B cell (primary cell): ENCODE measurements at regions not wholly inside any gene's neighbourhood (a gene's known extent, or its start where the extent isn't known, plus 50 kb on each side); places are given as distances from the start of the nearest gene placed in this dataset.

Experiments
- ATAC-seq: fragments of 200-7000 bp; cut with Tn5 transposase; one replicate; pipeline ENCODE4 v1.10.0; 2021; ENCODE audit warnings: low read depth, mild to moderate bottlenecking, moderate number of reproducible peaks, moderate library complexity
- CTCF ChIA-PET: fragments of 350-600 bp; sonication (Branson Sonifier 250); formaldehyde crosslinking; loops from one replicate; lab custom pipeline; 2021; ENCODE audit warnings: antibody characterized with exemption, inconsistent platforms; lab: Charles Lee
- POLR2A ChIA-PET: fragments of 350-600 bp; sonication (Branson Sonifier 250); formaldehyde crosslinking; loops from one replicate; lab custom pipeline; 2021; ENCODE audit warnings: antibody characterized with exemption; lab: Charles Lee
- DNase-seq: peaks from one replicate; pipeline ENCODE4 v3.0.0; 2013
- H2AFZ ChIP-seq: 2 replicates; pipeline ENCODE4 v1.6.1; 2012; ENCODE audit warnings: mild to moderate bottlenecking, low read depth, low read length; ENCODE audit not compliant: insufficient read depth, poor library complexity, severe bottlenecking
- H3K27ac ChIP-seq, 2 donors: 1 replicate in 1 of 2; 2 replicates in 1 of 2; pipeline ENCODE4 v1.5.1; 2012 to 2013; ENCODE audit warnings: low read length in 2 of 2, mild to moderate bottlenecking in 2 of 2, moderate library complexity in 1 of 2
- H3K27me3 ChIP-seq, 4 experiments: fragments of 200-600 bp in 1 of 4; sonication (generic) in 1 of 4; replicated peaks in 1 of 4; 1 replicate in 2 of 4; 2 replicates in 2 of 4; pipeline versions ENCODE4 v1.6.1 to v1.7.0; 2013 to 2016; ENCODE audit warnings: low read length in 3 of 4, mild to moderate bottlenecking in 2 of 4, mixed read lengths in 1 of 4, moderate library complexity in 1 of 4; ENCODE audit not compliant: insufficient read depth in 4 of 4, control insufficient read depth in 3 of 4; ENCODE audit errors: control extremely low read depth in 1 of 4
- H3K36me3 ChIP-seq, 2 experiments: replicated peaks in 1 of 2; 1 replicate in 1 of 2; 2 replicates in 1 of 2; pipeline versions ENCODE4 v1.6.1 to v1.7.1; 2013; ENCODE audit warnings: low read length in 1 of 2; ENCODE audit not compliant: insufficient read depth in 2 of 2, control insufficient read depth in 1 of 2; ENCODE audit errors: control extremely low read depth in 1 of 2, extremely low read depth in 1 of 2
- H3K4me1 ChIP-seq, 2 donors: fragments of 200-600 bp in 1 of 2; sonication (generic) in 1 of 2; 1 replicate in 1 of 2; 2 replicates in 1 of 2; pipeline versions ENCODE4 v1.5.1 to v1.6.1; 2013 to 2017; ENCODE audit warnings: low read length in 2 of 2; ENCODE audit not compliant: control insufficient read depth in 2 of 2, insufficient read depth in 2 of 2
- H3K4me2 ChIP-seq: replicated peaks from 2 replicates; pipeline ENCODE3; 2012; ENCODE audit warnings: mild to moderate bottlenecking, low read depth, low read length; ENCODE audit not compliant: poor library complexity, severe bottlenecking
- H3K4me3 ChIP-seq, 5 experiments: fragments of 200-600 bp in 1 of 5; sonication (generic) in 1 of 5; 1 replicate in 3 of 5; 2 replicates in 2 of 5; pipeline versions ENCODE4 v1.5.1 to v1.7.0; 2011 to 2016; ENCODE audit warnings: low read length in 4 of 5, mild to moderate bottlenecking in 4 of 5, low read depth in 2 of 5, control low read depth in 1 of 5, moderate library complexity in 1 of 5; ENCODE audit not compliant: insufficient read depth in 1 of 5; ENCODE audit errors: control extremely low read depth in 1 of 5, extremely low read depth in 1 of 5
- H3K79me2 ChIP-seq: fragments of 200-600 bp; sonication (generic); one replicate; pipeline ENCODE4 v1.6.0; 2016; ENCODE audit warnings: low read length; ENCODE audit not compliant: control insufficient read depth, insufficient read depth
- H3K9ac ChIP-seq: fragments of 200-600 bp; sonication (generic); 2 replicates; pipeline ENCODE4 v1.6.1; 2017; ENCODE audit warnings: mild to moderate bottlenecking, low read length, moderate library complexity
- H3K9me3 ChIP-seq, 3 donors: one replicate each; pipeline versions ENCODE4 v1.6.1 to v1.7.1; 2013; ENCODE audit warnings: low read length in 2 of 3; ENCODE audit not compliant: control insufficient read depth in 2 of 3, insufficient read depth in 1 of 3; ENCODE audit errors: control extremely low read depth in 1 of 3
- H4K20me1 ChIP-seq: 2 replicates; pipeline ENCODE4 v1.6.0; 2012; ENCODE audit warnings: mild to moderate bottlenecking, low read length; ENCODE audit not compliant: insufficient read depth, control insufficient read depth, poor library complexity, severe bottlenecking
- H3K27ac Mint-ChIP-seq: one replicate; pipeline ENCODE4 v1.8.0; 2021; ENCODE audit warnings: mixed read lengths
- H3K27me3 Mint-ChIP-seq: one replicate; pipeline ENCODE4 v1.8.0; 2021; ENCODE audit warnings: mixed read lengths
- H3K4me1 Mint-ChIP-seq: one replicate; pipeline ENCODE4 v1.8.0; 2021; ENCODE audit warnings: mixed read lengths
- H3K4me3 Mint-ChIP-seq: one replicate; pipeline ENCODE4 v1.8.0; 2021; ENCODE audit warnings: mixed read lengths
- H3K9me3 Mint-ChIP-seq: one replicate; pipeline ENCODE4 v1.8.0; 2022; ENCODE audit warnings: mixed read lengths; ENCODE audit not compliant: insufficient read depth
- CTCF ChIP-seq: fragments of 200-600 bp; IDR thresholded peaks from one replicate; pipeline ENCODE4 v1.8.0; 2022; ENCODE audit warnings: antibody characterized with exemption, mild to moderate bottlenecking
- EZH2 ChIP-seq: IDR thresholded peaks from 2 replicates; pipeline ENCODE4 v1.6.1; 2012; ENCODE audit warnings: borderline replicate concordance, low read depth, mild to moderate bottlenecking, moderate library complexity, low read length; ENCODE audit not compliant: insufficient read depth, poor library complexity, severe bottlenecking
- WGBS: methylation state at CpG from one replicate; pipeline ENCODE4 v1.1.5; 2013; ENCODE audit warnings: missing lambda C conversion rate; ENCODE audit not compliant: insufficient coverage; 5-methylcytosine and 5-hydroxymethylcytosine counted together
- intact Hi-C: fragments of 100-400 bp; cut with micrococcal nuclease; formaldehyde crosslinking; loops from one replicate; pipeline ENCODE4 v1.10.0; 2022

- Mint-ChIP-seq H3K4me1 (no peaks in the 10 kb centered on the region), H3K4me3 (no peak overlapping the region), H3K9me3 (no peaks in the 10 kb centered on the region), H3K27me3 (no peaks in the 10 kb centered on the region), H3K27ac (no peak overlapping the region)
- intact Hi-C loops = no loop called here
- H3K27ac ChIP-seq = no peak overlapping the region
- peaks cover 0 to 3% (median 0%) of the 10 kb centered on the region in 4 experiments for H3K27me3 ChIP-seq
- H3K4me1 ChIP-seq = no peaks in the 10 kb centered on the region
- H4K20me1 ChIP-seq = no peaks in the 10 kb centered on the region
- no peak overlapping the region for H2AFZ ChIP-seq
- H3K4me3 ChIP-seq = no peak overlapping the region
- WGBS = 95% methylated on average over 3 of the region's 4 CpGs
- no peaks in the 10 kb centered on the region for H3K9me3 ChIP-seq
- TF ChIP-seq EZH2 (no peak), CTCF (no peak)
- CTCF ChIA-PET = interaction anchor here (2.6 to 4.6 kb wide), 2 partner anchors 11 to 563 kb away, joined by 8 to 26 read pairs; no protein-coding TSS in a partner anchor
- H3K79me2 ChIP-seq = no peaks in the 10 kb centered on the region
- ATAC-seq = no peak
- DNase-seq = no peak
- POLR2A ChIA-PET = no interaction called here
- H3K36me3 ChIP-seq = no peaks in the 10 kb centered on the region
- H3K9ac ChIP-seq = no peak overlapping the region
- H3K4me2 ChIP-seq = no peak overlapping the region
Observed at GRCh38 chr2:158742536-158742935, 52.6 kb upstream of the DAPL1 start.

GRCh38 chr2:158743466-158743865, 51.7 kb upstream of the DAPL1 start:
- Histone ChIP-seq H3K79me2 (no peaks in the 10 kb centered on the region), H3K9me3 (no peaks in the 10 kb centered on the region), H3K9ac (no peak overlapping the region), H3K4me2 (no peak overlapping the region), H2AFZ (peak overlapping the region; percentile 33), H3K27ac (no peak overlapping the region), H3K36me3 (no peaks in the 10 kb centered on the region), H3K27me3 (peaks cover 0 to 5% (median 0%) of the 10 kb centered on the region in 4 experiments), H3K4me3 (no peak overlapping the region), H3K4me1 (no peaks in the 10 kb centered on the region), H4K20me1 (no peaks in the 10 kb centered on the region)
- ATAC-seq = no peak
- WGBS = 100% methylated on average over 2 of the region's 4 CpGs
- H3K27me3 Mint-ChIP-seq = no peaks in the 10 kb centered on the region
- H3K4me3 Mint-ChIP-seq = no peak overlapping the region
- ChIA-PET CTCF (interaction anchor here (2.6 to 4.6 kb wide), 3 partner anchors 10 to 720 kb away, joined by 8 to 46 read pairs (median 26); no protein-coding TSS in a partner anchor), POLR2A (no interaction called here)
- no peak overlapping the region for H3K27ac Mint-ChIP-seq
- no peak for DNase-seq
- H3K4me1 Mint-ChIP-seq = no peaks in the 10 kb centered on the region
- intact Hi-C loops = no loop called here
- H3K9me3 Mint-ChIP-seq = no peaks in the 10 kb centered on the region
- TF ChIP-seq CTCF (no peak), EZH2 (no peak)
